Lower leg skin (tissue), 3 donors: ENCODE measurements at regions not wholly inside any gene's neighbourhood (a gene's known extent, or its start where the extent isn't known, plus 50 kb on each side); places are given as distances from the start of the nearest gene placed in this dataset.
"Not testable (repeated sequence)": the region's sequence is repeated elsewhere in the genome, so short reads cannot be mapped to it uniquely, and the experiment has no call there.

ENCODE experiments used
- CTCF ChIP-seq, 3 donors: fragments of 450-650 bp; IDR thresholded peaks; one replicate each; pipeline ENCODE4 v1.5.1; 2016; ENCODE audit warnings: antibody characterized with exemption in 3 of 3, mild to moderate bottlenecking in 3 of 3, moderate library complexity in 2 of 3
- POLR2A ChIP-seq, 2 donors: fragments of 450-650 bp; IDR thresholded peaks; one replicate each; pipeline ENCODE4 v1.6.1; 2016 to 2017; ENCODE audit warnings: antibody characterized with exemption in 2 of 2, mild to moderate bottlenecking in 1 of 2, moderate library complexity in 1 of 2

DNA sequence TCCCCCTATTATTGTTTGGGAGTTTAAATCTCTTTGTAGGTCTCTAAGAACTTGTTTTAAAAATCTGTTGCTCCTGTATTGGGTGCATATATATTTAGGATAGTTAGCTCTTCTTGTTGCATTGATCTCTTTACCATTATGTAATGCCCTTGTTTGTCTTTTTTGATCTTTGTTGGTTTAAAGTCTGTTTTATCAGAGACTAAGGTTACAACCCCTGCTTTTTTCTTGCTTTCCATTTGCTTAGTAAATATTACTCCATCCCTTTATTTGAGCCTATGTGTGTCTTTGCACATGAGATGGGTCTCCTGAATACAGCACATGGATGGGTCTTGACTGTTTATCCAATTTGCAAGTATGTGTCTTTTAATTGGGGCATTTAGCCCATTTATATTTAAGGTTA, 267.4 kb downstream of the ZWINT start:
- TF ChIP-seq CTCF, POLR2A (IDR thresholded peaks at IDR 0.05): not testable (repeated sequence)
